ENCODE measurements at regions not wholly inside any gene's neighbourhood (a gene's known extent, or its start where the extent isn't known, plus 50 kb on each side); places are given as distances from the start of the nearest gene placed in this dataset.

- intact Hi-C loops (cut with micrococcal nuclease): no loop called here
These were observed 270.3 kb upstream of the RORA start for GRCh38 chr15:61499376-61499775.

GRCh38 chr15:61489571-61489970, 260.5 kb upstream of the RORA start:
- intact Hi-C loops (cut with micrococcal nuclease): no loop called here

GRCh38 chr15:61483599-61483998, 254.5 kb upstream of the RORA start:
- intact Hi-C loops (cut with micrococcal nuclease): no loop called here

DNA sequence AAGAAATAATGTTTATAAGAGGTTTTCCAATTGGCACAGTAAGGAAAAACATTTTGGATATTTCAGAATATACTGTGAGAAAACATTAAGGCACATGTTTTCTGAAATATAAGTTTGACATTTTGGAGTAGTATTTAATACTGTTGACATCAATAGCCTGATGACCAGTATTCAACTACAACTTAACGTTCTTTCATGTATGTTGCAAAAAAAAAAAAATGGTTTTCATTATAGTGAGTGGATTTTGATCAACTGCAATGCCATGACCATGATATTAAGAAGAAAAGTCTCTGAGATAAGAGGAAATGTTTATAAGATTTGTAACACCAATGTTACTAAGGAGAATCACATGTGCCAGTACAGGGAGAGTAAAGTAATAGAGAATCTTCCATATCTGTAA, 252.8 kb upstream of the RORA start:
- intact Hi-C loops (cut with micrococcal nuclease): no loop called here

GRCh38 chr15:61480863-61481262, 251.8 kb upstream of the RORA start:
- intact Hi-C loops (cut with micrococcal nuclease): no loop called here

DNA sequence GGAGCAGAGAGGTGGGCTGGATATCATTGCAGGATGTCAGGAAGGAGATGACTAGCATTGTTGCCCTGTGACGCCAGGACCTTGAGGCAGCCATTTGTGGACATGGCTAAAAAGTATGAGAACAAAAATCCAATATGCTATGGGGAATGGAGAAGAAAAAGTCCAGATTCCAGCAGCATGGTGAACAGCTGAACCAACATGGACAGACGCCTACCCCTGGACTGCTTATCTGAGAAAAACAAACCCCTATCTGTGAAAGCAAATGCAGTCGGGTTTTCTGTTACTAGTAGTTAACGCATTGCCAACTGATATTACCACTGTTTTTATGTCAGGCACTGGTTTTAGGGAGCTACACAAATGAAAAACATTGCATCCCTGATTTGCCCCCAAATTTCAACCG, 251.2 kb upstream of the RORA start:
- intact Hi-C loops (cut with micrococcal nuclease): no loop called here

DNA sequence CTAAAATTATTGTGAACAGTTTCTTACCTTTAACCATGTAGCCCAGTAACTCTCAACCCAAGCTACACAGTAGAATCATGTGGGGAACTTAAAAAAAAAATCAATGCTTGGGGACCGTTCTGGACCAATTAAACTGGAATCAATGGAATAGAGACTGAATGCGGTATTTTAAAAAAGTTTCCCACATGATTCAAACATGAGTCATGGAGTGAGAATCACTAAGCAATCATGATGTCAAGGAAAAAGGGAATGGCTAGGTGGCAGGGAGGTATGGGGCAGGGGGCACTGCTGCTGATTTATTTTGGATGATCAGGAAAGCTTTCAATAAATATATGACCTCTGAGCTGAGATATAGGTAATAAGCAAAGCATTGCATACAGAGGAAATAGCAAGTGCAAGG, 250.5 kb upstream of the RORA start:
- intact Hi-C loops (cut with micrococcal nuclease): no loop called here

DNA sequence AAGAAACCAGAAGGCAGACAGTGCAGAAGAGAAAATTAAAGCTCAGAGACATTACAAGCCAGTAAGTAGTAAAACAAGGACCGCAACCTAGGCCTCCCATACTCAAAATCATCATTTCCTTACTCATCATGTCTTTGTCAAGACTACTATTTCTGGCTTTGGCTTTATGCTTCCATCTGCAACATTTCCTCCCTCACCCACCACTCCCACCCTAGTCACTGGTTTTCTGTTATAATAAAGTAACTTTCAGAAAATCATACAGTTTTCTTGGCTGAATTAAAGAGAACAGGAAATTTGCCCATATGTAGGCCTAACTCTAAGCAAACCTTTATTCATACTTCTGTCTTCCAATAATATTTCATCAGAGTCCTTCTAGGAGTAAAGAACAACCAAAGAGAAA, 247.6 kb upstream of the RORA start:
- intact Hi-C loops (cut with micrococcal nuclease): no loop called here

DNA sequence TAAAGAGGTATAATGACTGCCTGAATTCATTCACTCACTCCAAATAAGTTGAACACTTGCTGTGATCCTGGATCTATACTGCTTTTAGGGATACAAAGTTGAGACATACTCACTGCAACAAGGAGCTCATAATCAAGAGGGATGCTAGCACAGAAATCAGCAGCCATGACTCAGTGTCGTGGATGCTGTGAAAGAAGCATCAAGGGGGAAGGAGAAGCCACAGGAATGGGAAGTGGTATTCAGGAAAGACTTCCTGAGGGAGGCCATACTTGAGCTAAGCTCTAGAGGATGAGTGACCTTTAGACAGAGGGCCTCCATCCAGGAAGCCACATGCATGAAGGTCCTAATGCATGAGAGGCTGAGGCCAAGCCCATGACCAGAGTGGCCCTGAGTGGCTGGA, 245.7 kb upstream of the RORA start:
- intact Hi-C loops (cut with micrococcal nuclease): no loop called here

GRCh38 chr15:61467823-61468222, 238.7 kb upstream of the RORA start:
- intact Hi-C loops (cut with micrococcal nuclease): no loop called here

DNA sequence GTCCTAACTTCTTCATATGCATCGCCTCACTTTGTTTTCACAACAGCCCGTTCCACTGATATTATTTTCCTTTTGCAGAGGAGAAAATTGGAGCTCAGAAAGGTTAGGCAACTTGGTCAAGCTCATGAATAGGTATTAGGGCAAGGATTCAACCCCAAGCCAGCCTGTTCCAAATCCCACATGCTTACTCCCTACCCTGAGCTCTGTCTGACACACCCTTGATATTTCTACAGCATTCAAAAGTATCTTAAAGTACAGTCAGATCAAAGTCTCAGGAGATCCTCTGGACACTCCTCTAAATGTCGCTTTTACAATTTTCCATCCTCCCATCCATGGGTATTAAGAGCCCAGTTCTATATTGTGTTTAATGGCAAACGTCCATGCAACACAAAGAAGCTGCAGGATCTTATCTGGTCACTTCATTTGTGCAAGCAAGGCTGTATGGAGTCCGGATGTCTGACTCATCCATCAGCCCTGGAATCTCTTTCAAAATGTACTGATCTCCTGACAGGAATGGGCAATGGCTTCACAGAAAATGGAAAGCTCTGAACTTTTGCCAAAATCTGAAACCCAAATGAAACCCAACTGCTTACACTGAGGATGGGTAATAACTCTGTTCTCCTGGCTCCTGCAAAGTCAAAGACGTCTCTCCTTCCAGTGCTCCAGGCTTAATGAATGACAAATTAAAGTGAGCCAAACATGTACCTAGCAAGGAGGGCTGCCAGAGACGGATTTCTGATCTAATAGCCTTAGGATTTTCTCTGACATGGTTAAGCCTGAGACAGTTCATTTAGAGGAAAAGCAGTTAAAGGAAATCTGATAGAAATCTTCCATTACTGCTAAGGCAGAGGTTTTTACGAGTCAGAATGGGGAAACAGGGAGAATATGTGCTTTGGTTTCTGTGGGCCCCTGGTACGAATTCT, 230.9 kb upstream of the RORA start:
- intact Hi-C loops (cut with micrococcal nuclease): no loop called here

- intact Hi-C loops (cut with micrococcal nuclease): no loop called here
These were observed 228.1 kb upstream of the RORA start for GRCh38 chr15:61457050-61457733.

- intact Hi-C loops (cut with micrococcal nuclease): no loop called here
These were observed 220.1 kb upstream of the RORA start for GRCh38 chr15:61449186-61449702.

DNA sequence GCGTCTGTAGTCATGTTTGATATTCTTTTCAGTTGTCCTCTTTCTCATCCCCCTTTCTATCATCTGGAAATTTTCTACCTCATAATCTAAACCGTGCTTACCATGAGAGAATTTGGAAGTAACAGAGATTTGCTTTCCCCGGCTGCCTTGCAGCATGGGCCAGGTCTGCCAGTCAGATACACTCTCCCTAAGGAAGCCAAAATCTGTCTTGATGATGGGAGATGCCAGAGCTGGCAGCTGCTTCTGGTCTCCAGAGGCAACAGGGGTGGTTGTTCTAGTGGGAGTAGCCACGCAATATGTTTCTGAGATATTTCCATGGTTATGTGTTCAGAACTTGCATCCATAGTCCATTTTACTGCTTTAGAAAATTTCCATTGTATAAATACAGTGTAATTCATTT, 218.9 kb upstream of the RORA start:
- intact Hi-C loops (cut with micrococcal nuclease): no loop called here

DNA sequence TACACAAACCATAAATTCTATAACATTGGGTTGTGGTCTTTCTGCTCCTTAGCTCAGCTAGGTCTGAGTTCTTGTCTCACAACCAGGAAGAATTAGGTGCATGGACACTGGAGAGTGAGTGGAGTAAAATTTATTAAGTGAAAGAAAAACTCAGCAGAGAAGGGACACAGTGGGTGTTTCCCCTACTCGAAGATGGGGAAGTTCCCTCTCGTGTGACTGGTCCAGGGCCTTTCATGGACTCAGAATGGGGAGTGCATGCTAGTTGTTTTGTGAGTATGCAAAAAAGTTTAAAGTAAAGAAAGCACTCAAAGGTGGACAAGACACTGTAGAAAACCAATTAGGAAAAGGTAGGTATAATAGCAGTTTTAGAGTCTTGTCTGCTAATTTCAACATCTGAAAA, 215.5 kb upstream of the RORA start:
- intact Hi-C loops (cut with micrococcal nuclease): no loop called here

- intact Hi-C loops (cut with micrococcal nuclease): no loop called here
These were observed 213.7 kb upstream of the RORA start for GRCh38 chr15:61442821-61443220.

DNA sequence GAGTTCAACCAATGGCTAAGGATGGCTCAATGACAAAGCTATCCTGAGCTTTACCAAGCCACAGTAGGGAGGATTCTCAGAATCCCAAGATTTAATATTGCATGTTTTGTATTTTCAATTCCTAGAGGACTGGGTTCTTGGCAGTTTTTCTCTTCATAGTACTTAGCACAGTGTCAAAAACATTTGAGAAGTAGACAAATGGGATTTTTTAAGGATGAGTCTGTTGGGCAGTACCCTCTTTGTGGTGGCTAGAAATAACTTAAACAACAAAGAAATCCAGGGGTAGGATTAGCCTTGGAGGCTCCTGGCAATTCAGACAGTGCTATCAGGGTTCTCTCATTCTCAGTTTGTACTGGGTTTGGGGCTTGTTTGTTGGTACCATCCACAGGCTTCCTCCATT, 212.8 kb upstream of the RORA start:
- intact Hi-C loops (cut with micrococcal nuclease): no loop called here

DNA sequence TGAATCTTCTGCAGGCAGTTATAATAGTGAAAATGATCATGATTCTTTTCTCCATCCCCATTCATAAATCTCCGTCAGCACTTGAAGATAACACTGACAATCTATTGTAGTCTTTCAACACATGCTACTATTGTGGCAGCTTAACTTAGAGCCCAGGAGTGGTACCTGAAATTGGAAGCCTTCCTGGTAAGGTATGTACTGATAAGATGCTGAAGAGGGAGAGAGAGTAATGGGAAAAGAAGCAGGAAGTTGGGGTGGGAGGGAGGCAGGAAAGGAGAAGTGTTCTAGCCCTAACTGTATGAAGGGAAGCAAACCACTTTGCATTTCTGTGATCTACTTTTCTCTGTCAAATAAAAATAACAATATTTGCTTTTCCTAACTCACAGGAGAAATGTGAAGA, 197.4 kb upstream of the RORA start:
- intact Hi-C loops (cut with micrococcal nuclease): no loop called here

DNA sequence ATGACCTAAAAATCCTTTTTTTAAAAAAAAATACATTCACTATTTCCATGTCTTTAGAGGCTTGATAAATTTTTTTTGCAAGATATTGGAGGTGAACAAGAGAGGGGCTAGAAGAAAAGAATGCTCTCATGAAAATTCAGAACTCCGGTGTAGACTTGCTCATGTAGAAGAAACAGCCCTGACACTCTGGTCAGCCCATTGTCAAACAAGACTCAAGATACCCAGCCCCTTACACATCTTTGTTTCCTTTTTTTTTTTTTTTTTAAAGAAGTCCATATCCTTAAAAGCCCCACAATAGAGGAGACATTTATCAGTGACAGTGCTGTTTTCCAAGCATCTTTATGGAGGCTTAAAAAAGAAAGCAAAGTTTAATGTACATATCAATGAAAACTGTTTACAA, 196.8 kb upstream of the RORA start:
- intact Hi-C loops (cut with micrococcal nuclease): no loop called here

DNA sequence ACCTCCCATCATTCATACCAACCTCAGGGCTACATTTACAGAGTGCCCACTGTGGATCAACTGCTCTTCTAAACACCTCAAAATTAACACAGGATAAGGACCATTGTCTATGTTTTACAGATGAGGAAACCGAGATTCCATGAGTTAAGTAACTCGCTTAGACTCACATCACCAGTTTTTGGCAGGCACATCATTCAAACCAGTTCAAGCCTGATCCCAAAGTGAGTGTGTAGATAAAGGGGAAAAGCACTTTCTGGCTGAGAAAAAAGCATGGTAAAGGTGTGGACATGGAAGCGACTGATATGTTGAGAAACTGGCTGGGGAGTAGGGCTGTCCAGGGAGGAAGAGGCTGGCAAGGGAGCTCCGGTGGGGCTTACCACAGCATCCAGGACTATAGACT, 193.7 kb upstream of the RORA start:
- intact Hi-C loops (cut with micrococcal nuclease): no loop called here

DNA sequence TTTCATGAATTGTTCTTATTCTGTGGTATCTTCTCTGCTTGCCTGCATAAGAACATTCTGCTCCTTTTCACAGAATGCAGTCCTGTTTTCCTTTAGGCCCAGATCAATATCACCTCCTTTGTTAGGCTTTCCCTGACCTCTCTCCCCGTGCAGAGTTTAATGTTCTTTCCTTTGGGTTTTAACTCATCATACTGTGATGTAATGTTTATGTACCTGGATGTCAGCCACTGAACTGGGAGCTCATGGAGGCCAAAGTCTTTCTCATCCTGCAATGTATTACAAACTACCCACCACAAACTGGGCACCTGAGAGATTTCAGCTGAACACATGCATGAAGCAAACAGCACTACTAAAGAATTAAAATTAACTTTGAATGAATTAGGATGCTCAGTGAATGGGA, 192.8 kb upstream of the RORA start:
- intact Hi-C loops (cut with micrococcal nuclease): no loop called here

DNA sequence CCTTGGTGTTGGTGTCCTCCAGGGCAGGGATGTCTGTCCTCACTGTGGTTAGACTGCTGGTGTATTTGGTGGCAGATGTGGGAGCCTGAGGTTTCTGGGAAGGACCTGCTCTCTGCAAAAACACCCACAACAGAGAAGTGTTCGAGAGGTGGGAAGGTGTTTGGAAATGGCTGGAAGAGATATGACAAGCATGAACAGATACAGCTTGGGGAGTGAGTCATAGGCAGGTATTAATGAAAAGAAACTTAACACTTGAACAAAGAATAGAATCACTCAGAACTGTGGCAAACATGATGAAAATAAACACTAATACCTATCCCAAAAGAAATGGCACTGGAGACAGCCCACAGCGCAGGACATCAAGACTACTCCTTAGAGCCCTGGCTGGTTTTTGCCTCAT, 192.4 kb upstream of the RORA start:
- intact Hi-C loops (cut with micrococcal nuclease): no loop called here

- intact Hi-C loops (cut with micrococcal nuclease): no loop called here
These were observed 191.4 kb upstream of the RORA start for GRCh38 chr15:61420546-61420945.
